MCF 10A (cell line): ENCODE measurements at regions not wholly inside any gene's neighbourhood (a gene's known extent, or its start where the extent isn't known, plus 50 kb on each side); places are given as distances from the start of the nearest gene placed in this dataset.
A peak's percentile ranks its signal among the peaks of the same experiment; 100 is the strongest.

Source experiments
- BruUV-seq: library from RNA; stranded (reverse); fragments of 400-500 nt; replicated peaks from 2 replicates; lab custom pipeline; 2021; lab: Mats Ljungman, UMichigan
- CTCF ChIA-PET: fragments of 300-600 bp; sonication (Branson Sonifier 250); formaldehyde crosslinking; extraction: SDS; loops from one replicate; lab custom pipeline; 2021; ENCODE audit warnings: antibody characterized with exemption, inconsistent platforms; lab: Yijun Ruan, JAX
- POLR2A ChIA-PET: fragments of 300-600, 350-650 bp; sonication (Branson Sonifier 250); formaldehyde crosslinking; extraction: SDS; loops from one replicate; lab custom pipeline; 2020; ENCODE audit warnings: antibody characterized with exemption, inconsistent platforms; lab: Yijun Ruan, JAX
- DNase-seq: peaks from one replicate; pipeline ENCODE4 v3.0.0-alpha.2; 2018; ENCODE audit not compliant: unreplicated experiment
- H3K27ac Mint-ChIP-seq: one replicate; pipeline ENCODE4 v1.8.0; 2022; ENCODE audit warnings: mild to moderate bottlenecking, low read depth, mixed read lengths; ENCODE audit not compliant: unreplicated experiment
- H3K27me3 Mint-ChIP-seq: one replicate; pipeline ENCODE4 v1.8.0; 2022; ENCODE audit warnings: mixed read lengths; ENCODE audit not compliant: insufficient read depth, unreplicated experiment
- H3K36me3 Mint-ChIP-seq: one replicate; pipeline ENCODE4 v1.8.0; 2022; ENCODE audit warnings: mild to moderate bottlenecking, moderate library complexity, mixed read lengths; ENCODE audit not compliant: insufficient read depth, unreplicated experiment
- H3K4me1 Mint-ChIP-seq: one replicate; pipeline ENCODE4 v1.8.0; 2022; ENCODE audit warnings: mixed read lengths; ENCODE audit not compliant: insufficient read depth, unreplicated experiment
- H3K4me3 Mint-ChIP-seq: one replicate; pipeline ENCODE4 v1.8.0; 2022; ENCODE audit warnings: mild to moderate bottlenecking, moderate library complexity, mixed read lengths; ENCODE audit not compliant: unreplicated experiment
- H3K9me3 Mint-ChIP-seq: one replicate; pipeline ENCODE4 v1.8.0; 2022; ENCODE audit warnings: mixed read lengths; ENCODE audit not compliant: unreplicated experiment
- intact Hi-C: fragments of 100-400 bp; cut with micrococcal nuclease; formaldehyde crosslinking; loops from 2 replicates; pipeline ENCODE4 v1.14.1; 2022
- TF ChIP-seq, protein P1 (sequence below): fragments of 200-600 bp; IDR thresholded peaks from one replicate; pipeline ENCODE4 v1.8.0; 2022; ENCODE audit warnings: antibody characterized with exemption, mild to moderate bottlenecking; ENCODE audit not compliant: unreplicated experiment

DNA sequence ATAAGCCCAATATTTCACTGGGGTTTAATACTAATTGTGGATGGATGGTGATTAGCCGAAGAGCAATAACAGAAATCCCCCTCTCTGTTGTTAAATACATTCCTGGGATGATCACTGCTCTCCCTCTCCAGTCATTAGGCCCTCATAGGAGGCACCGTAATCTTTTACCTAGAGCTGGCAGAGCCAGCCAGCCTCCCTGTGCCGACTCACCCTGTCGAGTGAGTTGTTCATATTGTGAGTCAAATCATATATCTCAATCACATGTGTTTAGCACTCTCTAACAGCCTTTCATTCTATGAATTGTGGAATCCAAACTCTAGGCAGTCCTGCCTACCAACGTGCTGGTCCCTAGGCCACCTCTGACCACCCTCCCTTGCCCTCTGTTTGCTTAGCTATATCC, 771.0 kb downstream of the IRX1 start:
- Mint-ChIP-seq H3K4me3 (no peak overlapping the region), H3K9me3 (peaks cover 8% of the 10 kb centered on the region), H3K4me1 (no peaks in the 10 kb centered on the region), H3K36me3 (no peaks in the 10 kb centered on the region), H3K27me3 (no peaks in the 10 kb centered on the region), H3K27ac (no peak overlapping the region)
- ChIA-PET POLR2A (no interaction called here), CTCF (no interaction called here)
- no TSS peak for BruUV-seq
- DNase-seq, result no peak
- intact Hi-C loops, result no loop called here
- TF ChIP-seq, protein P1, sequence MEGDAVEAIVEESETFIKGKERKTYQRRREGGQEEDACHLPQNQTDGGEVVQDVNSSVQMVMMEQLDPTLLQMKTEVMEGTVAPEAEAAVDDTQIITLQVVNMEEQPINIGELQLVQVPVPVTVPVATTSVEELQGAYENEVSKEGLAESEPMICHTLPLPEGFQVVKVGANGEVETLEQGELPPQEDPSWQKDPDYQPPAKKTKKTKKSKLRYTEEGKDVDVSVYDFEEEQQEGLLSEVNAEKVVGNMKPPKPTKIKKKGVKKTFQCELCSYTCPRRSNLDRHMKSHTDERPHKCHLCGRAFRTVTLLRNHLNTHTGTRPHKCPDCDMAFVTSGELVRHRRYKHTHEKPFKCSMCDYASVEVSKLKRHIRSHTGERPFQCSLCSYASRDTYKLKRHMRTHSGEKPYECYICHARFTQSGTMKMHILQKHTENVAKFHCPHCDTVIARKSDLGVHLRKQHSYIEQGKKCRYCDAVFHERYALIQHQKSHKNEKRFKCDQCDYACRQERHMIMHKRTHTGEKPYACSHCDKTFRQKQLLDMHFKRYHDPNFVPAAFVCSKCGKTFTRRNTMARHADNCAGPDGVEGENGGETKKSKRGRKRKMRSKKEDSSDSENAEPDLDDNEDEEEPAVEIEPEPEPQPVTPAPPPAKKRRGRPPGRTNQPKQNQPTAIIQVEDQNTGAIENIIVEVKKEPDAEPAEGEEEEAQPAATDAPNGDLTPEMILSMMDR, result no peak

- Mint-ChIP-seq H3K4me3 (no peak overlapping the region), H3K27ac (peak overlapping the region; percentile 31), H3K9me3 (peaks cover 16% of the 10 kb centered on the region), H3K27me3 (no peaks in the 10 kb centered on the region), H3K36me3 (no peaks in the 10 kb centered on the region), H3K4me1 (peaks cover 13% of the 10 kb centered on the region)
- intact Hi-C loops, result no loop called here
- TF ChIP-seq, protein P1, result no peak
- no TSS peak for BruUV-seq
- CTCF ChIA-PET, result no interaction called here
- no peak for DNase-seq
- POLR2A ChIA-PET, result no interaction called here
These were observed 769.9 kb upstream of the ADAMTS16 start for GRCh38 chr5:4370218-4370617.

DNA sequence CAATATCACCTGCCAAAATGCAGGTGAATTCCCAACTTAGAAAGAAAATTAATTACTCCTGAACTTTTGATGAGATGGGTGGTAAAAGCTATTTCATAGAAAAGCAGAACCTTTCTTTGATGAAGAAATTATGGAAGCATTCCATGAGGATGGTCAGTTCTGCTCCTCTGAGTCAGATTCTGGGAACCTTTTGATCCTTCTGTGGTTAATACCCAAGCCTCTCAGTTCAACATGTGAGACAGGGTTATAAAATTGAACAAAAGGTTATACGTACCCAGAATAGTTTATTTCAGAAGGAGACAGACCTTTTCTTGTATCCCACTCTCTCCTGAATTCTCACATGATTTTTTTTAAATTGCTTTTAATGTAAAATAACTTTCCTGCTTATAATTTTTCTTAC, 767.6 kb upstream of the ADAMTS16 start:
- Mint-ChIP-seq H3K9me3 (peaks cover 17% of the 10 kb centered on the region), H3K4me3 (no peak overlapping the region), H3K4me1 (peaks cover 16% of the 10 kb centered on the region), H3K27ac (peak overlapping the region; percentile 48), H3K27me3 (no peaks in the 10 kb centered on the region), H3K36me3 (no peaks in the 10 kb centered on the region)
- intact Hi-C loops, result no loop called here
- POLR2A ChIA-PET, result interaction anchor here (0.6 to 1.7 kb wide), 2 partner anchors 39 to 56 kb away, joined by 3 read pairs; no protein-coding TSS in a partner anchor
- peak; percentile 54 for DNase-seq
- CTCF ChIA-PET, result no interaction called here
- BruUV-seq, result no TSS peak
- TF ChIP-seq, protein P1, result no peak

- H3K36me3 Mint-ChIP-seq, result no peaks in the 10 kb centered on the region
- CTCF ChIA-PET, result interaction anchor here (0.7 kb wide), 1 partner anchor 1167 kb away, joined by 3 read pairs; no protein-coding TSS in a partner anchor
- TF ChIP-seq, protein P1, result no peak
- no peak overlapping the region for H3K4me3 Mint-ChIP-seq
- H3K9me3 Mint-ChIP-seq, result peaks cover 24% of the 10 kb centered on the region
- H3K27ac Mint-ChIP-seq, result peak overlapping the region; percentile 48
- BruUV-seq, result no TSS peak
- H3K4me1 Mint-ChIP-seq, result peaks cover 16% of the 10 kb centered on the region
- intact Hi-C loops, result no loop called here
- H3K27me3 Mint-ChIP-seq, result no peaks in the 10 kb centered on the region
- POLR2A ChIA-PET, result interaction anchor here (1.7 kb wide), 1 partner anchor 38 kb away, joined by 3 read pairs; no protein-coding TSS in a partner anchor
- DNase-seq, result peak; percentile 44
These were observed 766.9 kb upstream of the ADAMTS16 start for GRCh38 chr5:4373051-4373820.
